CD4-positive, alpha-beta memory T cell (primary cell): ENCODE measurements at regions not wholly inside any gene's neighbourhood (a gene's known extent, or its start where the extent isn't known, plus 50 kb on each side); places are given as distances from the start of the nearest gene placed in this dataset.

Experiments used
- CTCF ChIA-PET: fragments of 350-600 bp; sonication (Branson Sonifier 250); formaldehyde crosslinking; loops from one replicate; lab custom pipeline; 2021; ENCODE audit warnings: inconsistent platforms; ENCODE audit not compliant: partially characterized antibody; lab: Charles Lee
- POLR2A ChIA-PET: fragments of 350-600 bp; sonication (Branson Sonifier 250); formaldehyde crosslinking; loops from one replicate; lab custom pipeline; 2021; ENCODE audit not compliant: partially characterized antibody; lab: Charles Lee
- DNase-seq, 5 donors: peaks; one replicate each; pipeline versions ENCODE4 v3.0.0 to v3.0.0-alpha.2; 2020 to 2022; ENCODE audit warnings: mixed read lengths in 1 of 5
- H3K27ac ChIP-seq: one replicate; pipeline ENCODE4 v1.7.0; 2013; ENCODE audit warnings: low read depth, low read length
- H3K27me3 ChIP-seq: 2 replicates; pipeline ENCODE4 v1.7.0; 2013; ENCODE audit warnings: mild to moderate bottlenecking, low read length, moderate library complexity; ENCODE audit not compliant: insufficient read depth
- H3K36me3 ChIP-seq: 2 replicates; pipeline ENCODE4 v1.7.0; 2013; ENCODE audit warnings: mild to moderate bottlenecking, low read length, moderate library complexity; ENCODE audit not compliant: insufficient read depth
- H3K4me1 ChIP-seq: 2 replicates; pipeline ENCODE4 v1.7.0; 2013; ENCODE audit warnings: mild to moderate bottlenecking, low read length, moderate library complexity; ENCODE audit not compliant: insufficient read depth
- H3K4me3 ChIP-seq, 2 donors: one replicate each; pipeline ENCODE4 v1.7.0; 2013; ENCODE audit warnings: low read length in 2 of 2, mild to moderate bottlenecking in 1 of 2
- H3K9me3 ChIP-seq, 2 donors: one replicate each; pipeline ENCODE4 v1.7.0; 2013; ENCODE audit warnings: low read length in 2 of 2, control low read depth in 1 of 2; ENCODE audit not compliant: control insufficient read depth in 1 of 2
- H3K27ac Mint-ChIP-seq, 7 donors: one replicate each; pipeline ENCODE4 v1.8.0; 2020 to 2021; ENCODE audit warnings: mixed read lengths in 7 of 7, mild to moderate bottlenecking in 6 of 7, inconsistent platforms in 3 of 7, moderate library complexity in 3 of 7
- H3K27me3 Mint-ChIP-seq, 2 donors: one replicate each; pipeline ENCODE4 v1.8.0; 2020 to 2021; ENCODE audit warnings: mixed read lengths in 2 of 2
- H3K36me3 Mint-ChIP-seq, 2 donors: one replicate each; pipeline ENCODE4 v1.8.0; 2020 to 2021; ENCODE audit warnings: mixed read lengths in 2 of 2, inconsistent platforms in 1 of 2, mild to moderate bottlenecking in 1 of 2
- H3K4me1 Mint-ChIP-seq, 4 donors: one replicate each; pipeline ENCODE4 v1.8.0; 2020 to 2021; ENCODE audit warnings: mixed read lengths in 4 of 4, mild to moderate bottlenecking in 1 of 4
- H3K4me3 Mint-ChIP-seq, 8 donors: one replicate each; pipeline ENCODE4 v1.8.0; 2020 to 2021; ENCODE audit warnings: mixed read lengths in 8 of 8, mild to moderate bottlenecking in 7 of 8, moderate library complexity in 6 of 8, inconsistent platforms in 3 of 8
- H3K9me3 Mint-ChIP-seq, 8 donors: one replicate each; pipeline ENCODE4 v1.8.0; 2020 to 2021; ENCODE audit warnings: mixed read lengths in 8 of 8, mild to moderate bottlenecking in 5 of 8, inconsistent platforms in 3 of 8, moderate library complexity in 1 of 8
- intact Hi-C: fragments of 100-400 bp; cut with micrococcal nuclease; formaldehyde crosslinking; loops from one replicate; pipeline ENCODE4 v1.15.1; 2023

GRCh38 chr2:8098476-8099266, 583.2 kb upstream of the ID2 start:
- Mint-ChIP-seq H3K27ac (no peak overlapping the region), H3K9me3 (peaks cover 0 to 2% (median 0%) of the 10 kb centered on the region in 8 donors), H3K36me3 (no peaks in the 10 kb centered on the region), H3K4me3 (no peak overlapping the region), H3K4me1 (no peaks in the 10 kb centered on the region), H3K27me3 (no peaks in the 10 kb centered on the region)
- no peak for DNase-seq
- H3K4me3 ChIP-seq: no peak overlapping the region
- H3K9me3 ChIP-seq: no peaks in the 10 kb centered on the region
- H3K4me1 ChIP-seq: no peaks in the 10 kb centered on the region
- ChIA-PET POLR2A (no interaction called here), CTCF (interaction anchor here (0.7 kb wide), 1 partner anchor 374 kb away, joined by 3 read pairs; no protein-coding TSS in a partner anchor)
- no peaks in the 10 kb centered on the region for H3K36me3 ChIP-seq
- H3K27ac ChIP-seq: no peak overlapping the region
- intact Hi-C loops: no loop called here
- no peaks in the 10 kb centered on the region for H3K27me3 ChIP-seq

- intact Hi-C loops: no loop called here
- POLR2A ChIA-PET: no interaction called here
- H3K4me3 ChIP-seq: no peak overlapping the region
- H3K9me3 Mint-ChIP-seq: peaks cover 0 to 2% (median 0%) of the 10 kb centered on the region in 8 donors
- CTCF ChIA-PET: interaction anchor here (0.7 kb wide), 1 partner anchor 374 kb away, joined by 3 read pairs; no protein-coding TSS in a partner anchor
- no peaks in the 10 kb centered on the region for H3K36me3 ChIP-seq
- H3K27me3 Mint-ChIP-seq: no peaks in the 10 kb centered on the region
- no peak overlapping the region for H3K27ac Mint-ChIP-seq
- no peaks in the 10 kb centered on the region for H3K36me3 Mint-ChIP-seq
- H3K4me3 Mint-ChIP-seq: no peak overlapping the region
- no peaks in the 10 kb centered on the region for H3K4me1 ChIP-seq
- no peaks in the 10 kb centered on the region for H3K4me1 Mint-ChIP-seq
- H3K9me3 ChIP-seq: no peaks in the 10 kb centered on the region
- DNase-seq: no peak
- no peaks in the 10 kb centered on the region for H3K27me3 ChIP-seq
- no peak overlapping the region for H3K27ac ChIP-seq
Measured at GRCh38 chr2:8099267-8099582, 582.6 kb upstream of the ID2 start.

GRCh38 chr2:8101614-8102277, 580.1 kb upstream of the ID2 start:
- no peaks in the 10 kb centered on the region for H3K9me3 ChIP-seq
- H3K36me3 Mint-ChIP-seq: no peaks in the 10 kb centered on the region
- no peaks in the 10 kb centered on the region for H3K4me1 Mint-ChIP-seq
- ChIA-PET POLR2A (no interaction called here), CTCF (no interaction called here)
- intact Hi-C loops: no loop called here
- H3K27ac Mint-ChIP-seq: no peak overlapping the region
- no peak for DNase-seq
- H3K27me3 ChIP-seq: no peaks in the 10 kb centered on the region
- no peak overlapping the region for H3K4me3 Mint-ChIP-seq
- H3K9me3 Mint-ChIP-seq: no peaks in the 10 kb centered on the region
- H3K4me1 ChIP-seq: no peaks in the 10 kb centered on the region
- H3K27me3 Mint-ChIP-seq: no peaks in the 10 kb centered on the region
- no peaks in the 10 kb centered on the region for H3K36me3 ChIP-seq
- H3K27ac ChIP-seq: no peak overlapping the region
- no peak overlapping the region for H3K4me3 ChIP-seq

GRCh38 chr2:8102470-8102869, 579.4 kb upstream of the ID2 start:
- Histone ChIP-seq H3K4me3 (no peak overlapping the region), H3K4me1 (no peaks in the 10 kb centered on the region), H3K27me3 (no peaks in the 10 kb centered on the region), H3K36me3 (no peaks in the 10 kb centered on the region), H3K27ac (no peak overlapping the region), H3K9me3 (no peaks in the 10 kb centered on the region)
- Mint-ChIP-seq H3K4me1 (no peaks in the 10 kb centered on the region), H3K4me3 (no peak overlapping the region), H3K36me3 (no peaks in the 10 kb centered on the region), H3K27me3 (no peaks in the 10 kb centered on the region), H3K9me3 (no peaks in the 10 kb centered on the region), H3K27ac (no peak overlapping the region)
- CTCF ChIA-PET: no interaction called here
- POLR2A ChIA-PET: no interaction called here
- intact Hi-C loops: no loop called here
- DNase-seq: no peak

- no peaks in the 10 kb centered on the region for H3K4me1 Mint-ChIP-seq
- no peaks in the 10 kb centered on the region for H3K27me3 Mint-ChIP-seq
- no peaks in the 10 kb centered on the region for H3K4me1 ChIP-seq
- no peaks in the 10 kb centered on the region for H3K36me3 ChIP-seq
- no peaks in the 10 kb centered on the region for H3K36me3 Mint-ChIP-seq
- intact Hi-C loops: no loop called here
- H3K4me3 Mint-ChIP-seq: no peak overlapping the region
- no peak overlapping the region for H3K27ac Mint-ChIP-seq
- DNase-seq: no peak
- ChIA-PET CTCF (no interaction called here), POLR2A (no interaction called here)
- H3K9me3 Mint-ChIP-seq: no peaks in the 10 kb centered on the region
- H3K27ac ChIP-seq: no peak overlapping the region
- no peaks in the 10 kb centered on the region for H3K9me3 ChIP-seq
- H3K27me3 ChIP-seq: no peaks in the 10 kb centered on the region
- no peak overlapping the region for H3K4me3 ChIP-seq
Measured at GRCh38 chr2:8103085-8103708, 578.7 kb upstream of the ID2 start.

GRCh38 chr2:8107150-8107549, 574.7 kb upstream of the ID2 start:
- Mint-ChIP-seq H3K9me3 (no peaks in the 10 kb centered on the region), H3K4me1 (no peaks in the 10 kb centered on the region), H3K27me3 (no peaks in the 10 kb centered on the region), H3K4me3 (no peak overlapping the region), H3K36me3 (no peaks in the 10 kb centered on the region), H3K27ac (peak overlapping the region in 1 of 7 donors; percentile 5)
- intact Hi-C loops: no loop called here
- CTCF ChIA-PET: no interaction called here
- DNase-seq: no peak
- no peaks in the 10 kb centered on the region for H3K36me3 ChIP-seq
- H3K9me3 ChIP-seq: no peaks in the 10 kb centered on the region
- H3K27me3 ChIP-seq: no peaks in the 10 kb centered on the region
- no peak overlapping the region for H3K27ac ChIP-seq
- no peak overlapping the region for H3K4me3 ChIP-seq
- POLR2A ChIA-PET: no interaction called here
- no peaks in the 10 kb centered on the region for H3K4me1 ChIP-seq

GRCh38 chr2:8107621-8108378, 574.1 kb upstream of the ID2 start:
- no peaks in the 10 kb centered on the region for H3K9me3 ChIP-seq
- DNase-seq: no peak
- H3K4me3 ChIP-seq: no peak overlapping the region
- H3K4me1 ChIP-seq: no peaks in the 10 kb centered on the region
- ChIA-PET CTCF (no interaction called here), POLR2A (no interaction called here)
- H3K27me3 ChIP-seq: no peaks in the 10 kb centered on the region
- H3K27ac Mint-ChIP-seq: peak overlapping the region in 2 of 7 donors; percentile 43 to 57
- H3K4me1 Mint-ChIP-seq: no peaks in the 10 kb centered on the region
- no peak overlapping the region for H3K4me3 Mint-ChIP-seq
- H3K27ac ChIP-seq: no peak overlapping the region
- no peaks in the 10 kb centered on the region for H3K36me3 ChIP-seq
- H3K36me3 Mint-ChIP-seq: no peaks in the 10 kb centered on the region
- H3K9me3 Mint-ChIP-seq: no peaks in the 10 kb centered on the region
- H3K27me3 Mint-ChIP-seq: no peaks in the 10 kb centered on the region
- intact Hi-C loops: no loop called here
